H1 (cell line): ENCODE measurements at regions not wholly inside any gene's neighbourhood (a gene's known extent, or its start where the extent isn't known, plus 50 kb on each side); places are given as distances from the start of the nearest gene placed in this dataset.

ENCODE experiments used
- CTCF ChIA-PET: fragments of 300-600 bp; sonication (Branson Sonifier 250); formaldehyde crosslinking; loops from one replicate; lab custom pipeline; 2021; ENCODE audit not compliant: partially characterized antibody; lab: Charles Lee
- POLR2A ChIA-PET: fragments of 300-600 bp; sonication (Branson Sonifier 250); formaldehyde crosslinking; loops from one replicate; lab custom pipeline; 2021; ENCODE audit warnings: inconsistent platforms; ENCODE audit not compliant: partially characterized antibody; lab: Charles Lee
- DNase-seq, 2 experiments: peaks; one replicate each; pipeline versions ENCODE4 v3.0.0 to v3.0.0-alpha.2; 2010 to 2022; ENCODE audit warnings: low spot score in 2 of 2, low read depth in 1 of 2, mixed read lengths in 1 of 2
- FAIRE-seq: peaks from 2 replicates; lab custom pipeline; 2011; peaks lifted over from hg19 to GRCh38; lab: Jason Lieb, UNC
- H2AFZ ChIP-seq: 2 replicates; pipeline ENCODE4 v1.8.1; 2012; ENCODE audit warnings: low read length, inconsistent platforms
- H2AK5ac ChIP-seq: 2 replicates; pipeline ENCODE4 v1.6.1; 2013; ENCODE audit warnings: low read depth, low read length
- H2BK120ac ChIP-seq: replicated peaks from 2 replicates; pipeline ENCODE3; 2013; ENCODE audit warnings: low read depth, low read length, inconsistent platforms
- H2BK12ac ChIP-seq: 2 replicates; pipeline ENCODE4 v1.6.1; 2013; ENCODE audit warnings: low read depth, low read length
- H2BK15ac ChIP-seq: 2 replicates; pipeline ENCODE4 v1.6.1; 2013; ENCODE audit warnings: low read length
- H2BK20ac ChIP-seq: 2 replicates; pipeline ENCODE4 v1.6.1; 2013; ENCODE audit warnings: low read length
- H2BK5ac ChIP-seq: 2 replicates; pipeline ENCODE4 v1.6.1; 2013; ENCODE audit warnings: low read depth, low read length
- H3K14ac ChIP-seq: 2 replicates; pipeline ENCODE4 v1.6.1; 2013; ENCODE audit warnings: inconsistent platforms; ENCODE audit not compliant: insufficient read length
- H3K18ac ChIP-seq: 2 replicates; pipeline ENCODE4 v1.6.1; 2013; ENCODE audit warnings: low read length; ENCODE audit errors: extremely low read depth
- H3K23ac ChIP-seq: 2 replicates; pipeline ENCODE4 v1.6.1; 2013; ENCODE audit warnings: inconsistent platforms; ENCODE audit not compliant: insufficient read length
- H3K23me2 ChIP-seq: 2 replicates; pipeline ENCODE4 v1.6.1; 2013; ENCODE audit warnings: low read depth, low read length
- H3K27ac ChIP-seq: 2 replicates; pipeline ENCODE4 v1.6.1; 2011; ENCODE audit warnings: low read depth, low read length, inconsistent platforms
- H3K27me3 ChIP-seq, 4 experiments: replicated peaks in 1 of 4; 1 replicate in 1 of 4; 2 replicates in 3 of 4; pipeline versions ENCODE4 v1.6.1 to v1.8.1; 2011 to 2013; ENCODE audit warnings: low read length in 3 of 4, mild to moderate bottlenecking in 3 of 4, inconsistent platforms in 2 of 4, mixed read lengths in 2 of 4, moderate library complexity in 1 of 4; ENCODE audit not compliant: control insufficient read depth in 3 of 4, insufficient read depth in 3 of 4; ENCODE audit errors: extremely low read depth in 1 of 4
- H3K36me3 ChIP-seq, 4 experiments: 2 replicates each; pipeline versions ENCODE4 v1.6.1 to v1.8.1; 2011 to 2013; ENCODE audit warnings: mild to moderate bottlenecking in 4 of 4, low read length in 3 of 4, moderate library complexity in 2 of 4, control low read depth in 1 of 4, inconsistent platforms in 1 of 4; ENCODE audit not compliant: insufficient read depth in 4 of 4, control insufficient read depth in 2 of 4
- H3K4ac ChIP-seq: replicated peaks from 2 replicates; pipeline ENCODE3; 2013; ENCODE audit warnings: low read length, low read depth, mixed read lengths, inconsistent platforms; ENCODE audit not compliant: insufficient read length
- H3K4me1 ChIP-seq, 4 experiments: replicated peaks in 1 of 4; 1 replicate in 1 of 4; 2 replicates in 3 of 4; pipeline versions ENCODE4 v1.6.1 to v1.8.1; 2011 to 2013; ENCODE audit warnings: low read length in 3 of 4, inconsistent platforms in 2 of 4, mixed read lengths in 1 of 4; ENCODE audit not compliant: insufficient read depth in 4 of 4, control insufficient read depth in 3 of 4
- H3K4me2 ChIP-seq, 2 experiments: 2 replicates each; pipeline versions ENCODE4 v1.6.1 to v1.8.1; 2011 to 2013; ENCODE audit warnings: low read depth in 2 of 2, low read length in 2 of 2, control low read depth in 1 of 2, inconsistent platforms in 1 of 2, mild to moderate bottlenecking in 1 of 2; ENCODE audit not compliant: insufficient read depth in 1 of 2
- H3K4me3 ChIP-seq, 4 experiments: fragments of 200-600, 300-600 bp in 1 of 4; sonication (generic), shearing (Covaris generic), sonication (Bioruptor Twin) in 1 of 4; 2 replicates each; pipeline versions ENCODE4 v1.5.1 to v1.8.1; 2011 to 2016; ENCODE audit warnings: low read length in 4 of 4, low read depth in 3 of 4, control low read depth in 2 of 4, inconsistent platforms in 2 of 4, mild to moderate bottlenecking in 2 of 4, mixed read lengths in 1 of 4, moderate library complexity in 1 of 4; ENCODE audit not compliant: insufficient read depth in 2 of 4; ENCODE audit errors: extremely low read depth in 1 of 4
- H3K56ac ChIP-seq: replicated peaks from 2 replicates; pipeline ENCODE3; 2013; ENCODE audit warnings: low read depth, mild to moderate bottlenecking, mixed read lengths, low read length, inconsistent platforms; ENCODE audit not compliant: insufficient read length
- H3K79me1 ChIP-seq: 2 replicates; pipeline ENCODE4 v1.6.1; 2013; ENCODE audit warnings: low read depth, low read length, control low read depth
- H3K79me2 ChIP-seq, 2 experiments: 2 replicates each; pipeline versions ENCODE4 v1.6.1 to v1.8.1; 2012 to 2013; ENCODE audit warnings: low read length in 2 of 2, mild to moderate bottlenecking in 2 of 2, inconsistent platforms in 1 of 2; ENCODE audit not compliant: insufficient read depth in 2 of 2, control insufficient read depth in 1 of 2
- H3K9ac ChIP-seq, 4 experiments: replicated peaks in 1 of 4; 1 replicate in 1 of 4; 2 replicates in 3 of 4; pipeline versions ENCODE4 v1.6.1 to v1.8.1; 2011 to 2013; ENCODE audit warnings: low read depth in 3 of 4, low read length in 3 of 4, control low read depth in 2 of 4, mild to moderate bottlenecking in 2 of 4, moderate library complexity in 2 of 4, inconsistent platforms in 1 of 4; ENCODE audit errors: extremely low read depth in 1 of 4
- H3K9me3 ChIP-seq, 2 experiments: 2 replicates each; pipeline versions ENCODE4 v1.6.1 to v1.8.1; 2012 to 2013; ENCODE audit warnings: mild to moderate bottlenecking in 2 of 2, moderate library complexity in 2 of 2, control low read depth in 1 of 2, inconsistent platforms in 1 of 2, low read depth in 1 of 2, low read length in 1 of 2, mixed read lengths in 1 of 2; ENCODE audit not compliant: insufficient read depth in 2 of 2
- H4K20me1 ChIP-seq, 2 experiments: replicated peaks in 1 of 2; 2 replicates each; pipeline versions ENCODE3 to v1.8.1; 2011 to 2013; ENCODE audit warnings: inconsistent platforms in 2 of 2, low read length in 2 of 2, mild to moderate bottlenecking in 1 of 2; ENCODE audit not compliant: insufficient read depth in 2 of 2, control insufficient read depth in 1 of 2
- H4K5ac ChIP-seq: 2 replicates; pipeline ENCODE4 v1.6.1; 2013; ENCODE audit warnings: low read length, low read depth, mixed read lengths, inconsistent platforms; ENCODE audit not compliant: insufficient read length
- H4K8ac ChIP-seq: 2 replicates; pipeline ENCODE4 v1.8.0; 2013; ENCODE audit warnings: mild to moderate bottlenecking, moderate library complexity, low read length, inconsistent platforms; ENCODE audit not compliant: insufficient read depth; ENCODE audit errors: extremely low read depth
- H4K91ac ChIP-seq: replicated peaks from 2 replicates; pipeline ENCODE3; 2013; ENCODE audit warnings: low read length, mixed read lengths, inconsistent platforms; ENCODE audit not compliant: insufficient read length
- BCL11A ChIP-seq, 2 experiments: IDR thresholded peaks; one replicate each; pipeline ENCODE4 v1.6.1; 2011; ENCODE audit warnings: low read depth in 2 of 2, low read length in 2 of 2, mild to moderate bottlenecking in 2 of 2
- MAX ChIP-seq: IDR thresholded peaks from 2 replicates; pipeline ENCODE4 v1.6.1; 2012; ENCODE audit warnings: inconsistent platforms
- WGBS, 2 experiments: shearing (Covaris generic) in 1 of 2; methylation state at CpG; one replicate each; pipeline versions ENCODE4 v1.1.6 to v1.1.7; 2013 to 2015; ENCODE audit warnings: low lambda C conversion rate in 2 of 2, mixed read lengths in 2 of 2, inconsistent platforms in 1 of 2, low coverage in 1 of 2, missing lambda C conversion rate in 1 of 2; ENCODE audit not compliant: insufficient replicate concordance in 2 of 2, insufficient coverage in 1 of 2, insufficient read length in 1 of 2; ENCODE audit errors: extremely low coverage in 1 of 2, missing lambda C conversion rate in 1 of 2; 5-methylcytosine and 5-hydroxymethylcytosine counted together

GRCh38 chr5:14063138-14063537 is 80.0 kb upstream of the TRIO start:
- Histone ChIP-seq H3K56ac (no peak overlapping the region), H2BK12ac (no peak overlapping the region), H2AFZ (no peak overlapping the region), H2BK15ac (no peak overlapping the region), H2BK5ac (no peak overlapping the region), H3K14ac (no peak overlapping the region), H3K79me1 (no peaks in the 10 kb centered on the region), H4K8ac (no peak overlapping the region), H3K27me3 (no peaks in the 10 kb centered on the region), H3K4me2 (no peak overlapping the region), H4K91ac (no peak overlapping the region), H3K4me1 (no peaks in the 10 kb centered on the region), H2BK120ac (no peak overlapping the region), H3K23me2 (no peaks in the 10 kb centered on the region), H3K9ac (no peak overlapping the region), H3K79me2 (no peaks in the 10 kb centered on the region), H3K4ac (no peak overlapping the region), H3K4me3 (no peak overlapping the region), H4K20me1 (no peaks in the 10 kb centered on the region), H3K23ac (no peak overlapping the region), H3K9me3 (no peaks in the 10 kb centered on the region), H2AK5ac (no peak overlapping the region), H2BK20ac (no peak overlapping the region), H3K18ac (no peak overlapping the region), H3K36me3 (no peaks in the 10 kb centered on the region), H3K27ac (no peak overlapping the region), H4K5ac (no peak overlapping the region)
- POLR2A ChIA-PET = no interaction called here
- FAIRE-seq (no peak), DNase-seq (no peak)
- WGBS, 2 experiments = 85% methylated on average over 4 of the region's 4 CpGs; no CpG with 5 or more reads in 1 of the 2 experiments
- CTCF ChIA-PET = interaction anchor here (1.0 to 1.2 kb wide), 2 partner anchors 9 to 45 kb away, joined by 3 to 4 read pairs; no protein-coding TSS in a partner anchor
- TF ChIP-seq BCL11A (IDR thresholded peaks at IDR 0.05; ENCODE audit: low read depth in 2 of 2, low read length in 2 of 2) = no peak
- no peak for TF ChIP-seq MAX
